HG03571 (cell line): ENCODE measurements at regions not wholly inside any gene's neighbourhood (a gene's known extent, or its start where the extent isn't known, plus 50 kb on each side); places are given as distances from the start of the nearest gene placed in this dataset.

Experiments
- ATAC-seq: cut with Tn5 transposase; IDR thresholded peaks from one replicate; pipeline ENCODE4 v1.9.1; 2021; ENCODE audit not compliant: unreplicated experiment

GRCh38 chr2:831622-832021, 119.0 kb upstream of the SNTG2 start:
- ATAC-seq = no peak

- ATAC-seq = no peak
These were observed 119.5 kb upstream of the SNTG2 start for GRCh38 chr2:831225-831536.

- ATAC-seq = no peak
These were observed 120.0 kb upstream of the SNTG2 start for GRCh38 chr2:830419-831224.

GRCh38 chr2:829047-829446, 121.6 kb upstream of the SNTG2 start:
- ATAC-seq = no peak

GRCh38 chr2:824954-825353, 125.7 kb upstream of the SNTG2 start:
- no peak for ATAC-seq

- ATAC-seq = no peak
These were observed 126.1 kb upstream of the SNTG2 start for GRCh38 chr2:824524-824923.

GRCh38 chr2:821546-821945, 129.1 kb upstream of the SNTG2 start:
- ATAC-seq = no peak

- ATAC-seq = no peak
These were observed 131.0 kb upstream of the SNTG2 start for GRCh38 chr2:819601-820000.

- ATAC-seq = no peak
These were observed 131.5 kb upstream of the SNTG2 start for GRCh38 chr2:819121-819520.

GRCh38 chr2:817336-818015, 133.2 kb upstream of the SNTG2 start:
- no peak for ATAC-seq

- ATAC-seq = no peak
These were observed 134.4 kb upstream of the SNTG2 start for GRCh38 chr2:816278-816677.

- no peak for ATAC-seq
These were observed 133.2 kb upstream of the TMEM18 start for GRCh38 chr2:810397-810796.

GRCh38 chr2:807300-807699, 130.1 kb upstream of the TMEM18 start:
- no peak for ATAC-seq

GRCh38 chr2:805664-806063, 128.5 kb upstream of the TMEM18 start:
- ATAC-seq = no peak

GRCh38 chr2:797993-798392, 120.8 kb upstream of the TMEM18 start:
- no peak for ATAC-seq

GRCh38 chr2:797556-797955, 120.3 kb upstream of the TMEM18 start:
- ATAC-seq = no peak

GRCh38 chr2:796141-796985, 119.2 kb upstream of the TMEM18 start:
- no peak for ATAC-seq

- no peak for ATAC-seq
These were observed 118.4 kb upstream of the TMEM18 start for GRCh38 chr2:795531-796041.

- ATAC-seq = no peak
These were observed 117.5 kb upstream of the TMEM18 start for GRCh38 chr2:794554-795241.

GRCh38 chr2:793236-793635, 116.0 kb upstream of the TMEM18 start:
- ATAC-seq = no peak

- no peak for ATAC-seq
These were observed 115.5 kb upstream of the TMEM18 start for GRCh38 chr2:792687-793086.
